ENCODE measurements at regions not wholly inside any gene's neighbourhood (a gene's known extent, or its start where the extent isn't known, plus 50 kb on each side); places are given as distances from the start of the nearest gene placed in this dataset.

DNA sequence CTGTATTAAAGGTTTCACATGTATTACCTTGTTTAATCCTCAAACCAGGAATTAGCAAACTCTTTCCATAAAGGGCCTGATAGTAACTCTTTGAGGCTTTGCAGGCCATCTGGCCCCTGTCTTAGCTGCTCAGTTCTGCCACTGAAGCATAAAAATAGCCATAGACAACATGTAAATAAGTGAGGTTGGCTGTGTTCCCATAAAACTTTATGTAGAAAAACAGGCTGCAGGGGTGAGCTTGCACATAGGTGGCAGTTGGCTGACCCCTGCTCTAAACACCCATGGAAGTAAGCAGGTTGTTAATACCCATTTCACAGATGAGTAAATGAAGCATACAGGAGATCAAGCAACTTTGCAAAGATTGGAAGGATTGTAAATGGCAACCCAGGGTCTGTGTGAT lies 1279.2 kb upstream of the AUTS2 start:
- TF ChIP-seq, protein P1, sequence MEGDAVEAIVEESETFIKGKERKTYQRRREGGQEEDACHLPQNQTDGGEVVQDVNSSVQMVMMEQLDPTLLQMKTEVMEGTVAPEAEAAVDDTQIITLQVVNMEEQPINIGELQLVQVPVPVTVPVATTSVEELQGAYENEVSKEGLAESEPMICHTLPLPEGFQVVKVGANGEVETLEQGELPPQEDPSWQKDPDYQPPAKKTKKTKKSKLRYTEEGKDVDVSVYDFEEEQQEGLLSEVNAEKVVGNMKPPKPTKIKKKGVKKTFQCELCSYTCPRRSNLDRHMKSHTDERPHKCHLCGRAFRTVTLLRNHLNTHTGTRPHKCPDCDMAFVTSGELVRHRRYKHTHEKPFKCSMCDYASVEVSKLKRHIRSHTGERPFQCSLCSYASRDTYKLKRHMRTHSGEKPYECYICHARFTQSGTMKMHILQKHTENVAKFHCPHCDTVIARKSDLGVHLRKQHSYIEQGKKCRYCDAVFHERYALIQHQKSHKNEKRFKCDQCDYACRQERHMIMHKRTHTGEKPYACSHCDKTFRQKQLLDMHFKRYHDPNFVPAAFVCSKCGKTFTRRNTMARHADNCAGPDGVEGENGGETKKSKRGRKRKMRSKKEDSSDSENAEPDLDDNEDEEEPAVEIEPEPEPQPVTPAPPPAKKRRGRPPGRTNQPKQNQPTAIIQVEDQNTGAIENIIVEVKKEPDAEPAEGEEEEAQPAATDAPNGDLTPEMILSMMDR (IDR thresholded peaks at IDR 0.05; ENCODE audit: extremely low read depth, low read depth, low read length) = no peak
- DNase-seq (ENCODE audit: insufficient read length, low spot score, missing footprints) = no peak
- no peaks in the 10 kb centered on the region for H3K36me3 ChIP-seq (ENCODE audit: insufficient read depth, low read length)
- no peak overlapping the region for H2AFZ ChIP-seq (ENCODE audit: low read length)
- no peak overlapping the region for H3K4me3 ChIP-seq (ENCODE audit: insufficient read depth, low read length)
- no peak overlapping the region for H3K4me2 ChIP-seq (ENCODE audit: insufficient read depth, low read length)
- H3K27ac ChIP-seq (ENCODE audit: low read depth, low read length) = no peak overlapping the region
- no peaks in the 10 kb centered on the region for H3K9me3 ChIP-seq (ENCODE audit: low read depth, low read length)
- H3K4me1 ChIP-seq (ENCODE audit: insufficient read depth, low read length) = no peaks in the 10 kb centered on the region
- no peaks in the 10 kb centered on the region for H4K20me1 ChIP-seq (ENCODE audit: insufficient read depth, low read length)
- no peaks in the 10 kb centered on the region for H3K79me2 ChIP-seq (ENCODE audit: insufficient read depth, low read length)
- no peaks in the 10 kb centered on the region for H3K27me3 ChIP-seq (ENCODE audit: insufficient read depth, low read length)

DNA sequence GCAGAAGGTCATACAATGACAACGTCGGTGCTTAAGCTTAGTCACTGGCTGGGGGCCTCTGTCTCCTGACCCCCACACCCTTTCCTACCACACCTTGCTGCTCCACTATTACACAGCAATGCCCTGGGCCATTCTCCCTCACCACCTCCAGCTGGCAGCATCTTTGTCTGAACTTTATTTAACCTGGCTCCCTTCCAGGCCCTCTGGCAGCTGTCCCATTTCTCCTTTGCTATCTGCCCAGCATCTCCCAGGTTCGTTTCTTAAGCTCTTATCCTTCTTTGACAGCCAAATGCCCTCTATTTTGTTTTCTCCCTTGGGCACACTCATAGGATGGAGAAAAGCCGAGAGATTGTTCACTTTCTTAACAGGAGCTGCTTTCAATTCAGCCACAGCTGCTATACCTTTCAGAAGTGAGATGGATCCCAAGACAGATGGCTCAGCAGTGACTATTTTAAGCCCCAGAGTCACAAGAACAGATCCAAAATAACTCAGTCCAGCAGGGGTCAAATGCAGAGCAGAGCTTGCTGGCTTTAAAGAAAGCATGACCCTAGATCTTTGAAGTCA lies 1277.1 kb upstream of the AUTS2 start:
- Histone ChIP-seq H3K79me2 (ENCODE audit: insufficient read depth, low read length) (no peaks in the 10 kb centered on the region), H3K4me1 (ENCODE audit: insufficient read depth, low read length) (no peaks in the 10 kb centered on the region), H3K4me2 (ENCODE audit: insufficient read depth, low read length) (no peak overlapping the region), H2AFZ (ENCODE audit: low read length) (no peak overlapping the region), H3K27ac (ENCODE audit: low read depth, low read length) (no peak overlapping the region), H3K36me3 (ENCODE audit: insufficient read depth, low read length) (no peaks in the 10 kb centered on the region), H3K27me3 (ENCODE audit: insufficient read depth, low read length) (no peaks in the 10 kb centered on the region), H3K9me3 (ENCODE audit: low read depth, low read length) (no peaks in the 10 kb centered on the region), H4K20me1 (ENCODE audit: insufficient read depth, low read length) (no peaks in the 10 kb centered on the region), H3K4me3 (ENCODE audit: insufficient read depth, low read length) (no peak overlapping the region)
- TF ChIP-seq, protein P1 (IDR thresholded peaks at IDR 0.05; ENCODE audit: extremely low read depth, low read depth, low read length) = no peak
- DNase-seq (ENCODE audit: insufficient read length, low spot score, missing footprints) = no peak

DNA sequence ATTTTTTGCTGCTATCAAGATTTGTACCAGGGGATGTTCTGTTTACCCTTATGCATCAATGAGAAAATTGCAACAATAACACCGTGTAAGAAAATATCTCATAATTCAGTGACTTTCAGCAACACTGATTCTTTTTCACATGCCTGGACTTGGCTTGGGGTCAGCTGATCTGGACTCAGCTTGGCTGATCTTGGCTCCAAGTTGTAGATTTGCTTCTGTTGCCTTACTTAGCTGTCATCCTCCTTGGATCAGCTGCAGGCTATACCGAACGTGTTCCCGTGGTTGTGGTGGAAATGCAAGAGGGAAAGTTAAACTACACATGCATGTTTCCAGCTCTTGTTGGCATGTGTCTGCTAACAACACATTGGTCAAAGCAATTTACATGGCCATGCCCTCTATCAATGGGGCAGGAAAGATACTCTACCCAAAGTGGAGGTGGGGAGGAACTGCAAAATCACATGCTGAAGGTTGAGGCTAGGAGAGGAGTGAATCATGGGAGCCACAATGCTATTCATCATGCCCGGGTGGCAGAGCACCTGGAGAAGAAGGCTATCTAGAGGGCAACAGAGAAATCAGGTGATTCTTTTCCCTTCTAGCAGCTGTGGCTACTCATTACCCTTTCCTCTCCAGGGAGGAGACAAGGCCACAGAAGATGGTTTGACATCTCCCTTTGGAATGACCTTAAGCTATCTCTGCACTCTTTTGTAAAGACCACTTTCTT lies 1276.3 kb upstream of the AUTS2 start:
- H2AFZ ChIP-seq (ENCODE audit: low read length) = no peak overlapping the region
- no peak overlapping the region for H3K4me3 ChIP-seq (ENCODE audit: insufficient read depth, low read length)
- H4K20me1 ChIP-seq (ENCODE audit: insufficient read depth, low read length) = no peaks in the 10 kb centered on the region
- H3K4me2 ChIP-seq (ENCODE audit: insufficient read depth, low read length) = no peak overlapping the region
- H3K9me3 ChIP-seq (ENCODE audit: low read depth, low read length) = no peaks in the 10 kb centered on the region
- TF ChIP-seq, protein P1 (IDR thresholded peaks at IDR 0.05; ENCODE audit: extremely low read depth, low read depth, low read length) = no peak
- no peaks in the 10 kb centered on the region for H3K79me2 ChIP-seq (ENCODE audit: insufficient read depth, low read length)
- no peaks in the 10 kb centered on the region for H3K4me1 ChIP-seq (ENCODE audit: insufficient read depth, low read length)
- H3K27me3 ChIP-seq (ENCODE audit: insufficient read depth, low read length) = no peaks in the 10 kb centered on the region
- no peak overlapping the region for H3K27ac ChIP-seq (ENCODE audit: low read depth, low read length)
- DNase-seq (ENCODE audit: insufficient read length, low spot score, missing footprints) = no peak
- H3K36me3 ChIP-seq (ENCODE audit: insufficient read depth, low read length) = no peaks in the 10 kb centered on the region

DNA sequence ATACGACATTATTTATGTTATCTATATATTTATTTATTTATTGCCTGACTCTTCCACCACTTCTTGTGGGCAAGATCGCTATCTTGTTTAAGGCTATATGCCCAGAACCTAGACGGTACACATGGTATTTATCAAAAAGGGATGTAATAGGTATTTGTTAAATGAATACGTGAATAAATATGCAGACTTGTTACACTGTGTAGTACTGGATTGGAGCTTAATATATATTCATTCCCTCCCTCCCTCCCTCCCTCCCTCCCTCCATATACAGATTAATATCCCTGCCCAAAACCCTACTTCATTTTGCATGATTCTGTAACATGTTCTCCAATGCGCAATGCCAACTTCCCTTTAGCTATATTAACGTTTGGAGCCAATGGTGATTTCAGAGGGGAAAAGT lies 1273.7 kb upstream of the AUTS2 start:
- no peaks in the 10 kb centered on the region for H4K20me1 ChIP-seq (ENCODE audit: insufficient read depth, low read length)
- no peak overlapping the region for H3K4me3 ChIP-seq (ENCODE audit: insufficient read depth, low read length)
- DNase-seq (ENCODE audit: insufficient read length, low spot score, missing footprints) = no peak
- no peak overlapping the region for H3K27ac ChIP-seq (ENCODE audit: low read depth, low read length)
- TF ChIP-seq, protein P1 (IDR thresholded peaks at IDR 0.05; ENCODE audit: extremely low read depth, low read depth, low read length) = no peak
- no peaks in the 10 kb centered on the region for H3K9me3 ChIP-seq (ENCODE audit: low read depth, low read length)
- no peaks in the 10 kb centered on the region for H3K36me3 ChIP-seq (ENCODE audit: insufficient read depth, low read length)
- H2AFZ ChIP-seq (ENCODE audit: low read length) = no peak overlapping the region
- no peaks in the 10 kb centered on the region for H3K27me3 ChIP-seq (ENCODE audit: insufficient read depth, low read length)
- no peaks in the 10 kb centered on the region for H3K4me1 ChIP-seq (ENCODE audit: insufficient read depth, low read length)
- no peaks in the 10 kb centered on the region for H3K79me2 ChIP-seq (ENCODE audit: insufficient read depth, low read length)
- H3K4me2 ChIP-seq (ENCODE audit: insufficient read depth, low read length) = no peak overlapping the region

Measured in osteoblast (primary cell).